ENCODE measurements at regions not wholly inside any gene's neighbourhood (a gene's known extent, or its start where the extent isn't known, plus 50 kb on each side); places are given as distances from the start of the nearest gene placed in this dataset.

DNA sequence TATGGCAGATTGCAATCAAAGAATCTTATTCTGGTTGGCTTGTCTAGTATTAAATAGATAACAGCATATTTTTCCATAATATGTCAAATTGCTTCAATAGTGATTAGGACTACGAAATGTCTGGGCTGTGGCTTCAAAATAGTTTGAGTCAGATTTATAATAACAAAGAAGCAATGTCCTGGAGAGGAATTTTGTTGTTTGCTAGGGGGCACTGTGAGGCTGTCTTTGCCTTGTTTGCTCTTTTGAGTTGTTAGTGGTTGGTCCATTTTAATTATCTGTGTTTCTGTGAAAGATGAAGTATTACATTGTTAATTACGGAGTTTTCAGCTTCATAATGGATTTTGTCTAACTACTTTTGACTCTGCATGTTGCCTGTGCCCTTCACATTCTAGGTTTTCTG, 713.6 kb downstream of the TLE4 start:
- TF ChIP-seq POLR2A (IDR thresholded peaks at IDR 0.05), result no peak
- TF ChIP-seq POLR2AphosphoS5 (IDR thresholded peaks at IDR 0.05; ENCODE audit: insufficient read depth in 1 of 2, low read depth in 1 of 2), result no peak
- no peak for TF ChIP-seq CTCF (IDR thresholded peaks at IDR 0.05)
- no peaks in the 10 kb centered on the region for H3K4me1 ChIP-seq
- H3K27me3 ChIP-seq, result no peaks in the 10 kb centered on the region
- DNase-seq (ENCODE audit: extremely low spot score in 2 of 2), result no peak
- intact Hi-C loops (cut with DNase I), result no loop called here
- no peak overlapping the region for H3K4me3 ChIP-seq
- no peaks in the 10 kb centered on the region for H3K9me3 ChIP-seq
- no peak overlapping the region for H3K27ac ChIP-seq
- H3K36me3 ChIP-seq, result no peaks in the 10 kb centered on the region

DNA sequence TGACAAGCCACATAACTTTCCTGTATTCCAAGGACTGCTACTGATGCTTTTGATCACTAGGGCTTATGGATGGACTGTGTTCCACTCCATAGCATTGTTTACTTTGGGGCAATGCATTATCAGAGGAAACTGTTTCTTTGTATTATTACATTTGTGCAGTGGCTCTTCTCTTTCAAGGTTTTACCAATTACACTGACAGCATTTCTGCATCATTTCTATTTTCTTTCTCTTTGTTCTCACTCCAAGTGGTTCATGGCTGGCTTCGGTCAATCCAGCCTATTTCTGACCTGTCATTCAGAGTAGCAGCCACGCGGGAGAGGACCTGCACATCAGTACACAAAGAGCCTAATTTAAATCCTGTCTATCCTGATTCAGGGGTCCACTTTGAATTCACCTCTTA, 711.0 kb downstream of the TLE4 start:
- no peak for DNase-seq (ENCODE audit: extremely low spot score in 2 of 2)
- TF ChIP-seq POLR2A (IDR thresholded peaks at IDR 0.05) (no peak), CTCF (IDR thresholded peaks at IDR 0.05) (no peak), POLR2AphosphoS5 (IDR thresholded peaks at IDR 0.05; ENCODE audit: insufficient read depth in 1 of 2, low read depth in 1 of 2) (no peak)

DNA sequence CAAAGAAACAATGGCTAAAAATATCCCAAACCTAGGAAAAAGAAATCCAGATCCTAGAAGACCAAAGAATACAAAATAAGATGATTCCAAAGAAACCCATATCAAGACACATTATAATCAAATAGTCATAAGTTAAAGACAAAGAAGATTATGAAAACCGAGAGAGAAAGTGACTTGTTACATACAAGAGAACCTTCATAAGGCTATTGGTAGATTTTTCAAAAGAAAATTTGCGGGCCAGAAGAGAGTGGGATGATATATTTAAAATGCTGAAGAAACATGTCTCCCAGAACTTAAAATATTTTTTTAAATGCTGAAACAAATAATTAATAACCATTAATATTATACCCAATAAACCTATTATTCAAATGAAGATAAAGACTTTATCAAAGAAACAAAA, 687.3 kb downstream of the TLE4 start:
- intact Hi-C loops (cut with DNase I), result no loop called here
- Histone ChIP-seq H3K9me3 (no peaks in the 10 kb centered on the region), H3K27me3 (no peaks in the 10 kb centered on the region), H3K4me1 (no peaks in the 10 kb centered on the region), H3K4me3 (no peak overlapping the region), H3K27ac (no peak overlapping the region), H3K36me3 (no peaks in the 10 kb centered on the region)
- DNase-seq (ENCODE audit: extremely low spot score in 2 of 2), result no peak
- TF ChIP-seq POLR2AphosphoS5 (IDR thresholded peaks at IDR 0.05; ENCODE audit: insufficient read depth in 1 of 2, low read depth in 1 of 2), result no peak
- no peak for TF ChIP-seq CTCF (IDR thresholded peaks at IDR 0.05)
- TF ChIP-seq POLR2A (IDR thresholded peaks at IDR 0.05), result no peak

More for the DNA sequence above, 711.0 kb downstream of the TLE4 start:
- no peaks in the 10 kb centered on the region for H3K9me3 ChIP-seq
- intact Hi-C loops (cut with DNase I), result no loop called here
- no peaks in the 10 kb centered on the region for H3K36me3 ChIP-seq
- H3K27ac ChIP-seq, result no peak overlapping the region
- no peaks in the 10 kb centered on the region for H3K4me1 ChIP-seq
- H3K4me3 ChIP-seq, result no peak overlapping the region
- H3K27me3 ChIP-seq, result no peaks in the 10 kb centered on the region

GRCh38 chr9:80251778-80252177, 680.0 kb downstream of the TLE4 start:
- no peaks in the 10 kb centered on the region for H3K36me3 ChIP-seq
- H3K4me3 ChIP-seq, result no peak overlapping the region
- no peak overlapping the region for H3K27ac ChIP-seq
- H3K4me1 ChIP-seq, result no peaks in the 10 kb centered on the region
- no peaks in the 10 kb centered on the region for H3K9me3 ChIP-seq
- TF ChIP-seq POLR2A (IDR thresholded peaks at IDR 0.05) (no peak), CTCF (IDR thresholded peaks at IDR 0.05) (no peak), POLR2AphosphoS5 (IDR thresholded peaks at IDR 0.05; ENCODE audit: insufficient read depth in 1 of 2, low read depth in 1 of 2) (no peak)
- intact Hi-C loops (cut with DNase I), result no loop called here
- DNase-seq (ENCODE audit: extremely low spot score in 2 of 2), result no peak
- H3K27me3 ChIP-seq, result no peaks in the 10 kb centered on the region

GRCh38 chr9:80242022-80242421, 670.3 kb downstream of the TLE4 start:
- H3K4me1 ChIP-seq, result no peaks in the 10 kb centered on the region
- H3K27ac ChIP-seq, result no peak overlapping the region
- H3K27me3 ChIP-seq, result no peaks in the 10 kb centered on the region
- no peak overlapping the region for H3K4me3 ChIP-seq
- no peak for DNase-seq (ENCODE audit: extremely low spot score in 2 of 2)
- intact Hi-C loops (cut with DNase I), result no loop called here
- TF ChIP-seq POLR2A (IDR thresholded peaks at IDR 0.05) (no peak), CTCF (IDR thresholded peaks at IDR 0.05) (no peak), POLR2AphosphoS5 (IDR thresholded peaks at IDR 0.05; ENCODE audit: insufficient read depth in 1 of 2, low read depth in 1 of 2) (no peak)
- no peaks in the 10 kb centered on the region for H3K9me3 ChIP-seq
- H3K36me3 ChIP-seq, result no peaks in the 10 kb centered on the region

All from vagina (tissue), 2 donors.